ENCODE measurements at regions not wholly inside any gene's neighbourhood (a gene's known extent, or its start where the extent isn't known, plus 50 kb on each side); places are given as distances from the start of the nearest gene placed in this dataset.

DNA sequence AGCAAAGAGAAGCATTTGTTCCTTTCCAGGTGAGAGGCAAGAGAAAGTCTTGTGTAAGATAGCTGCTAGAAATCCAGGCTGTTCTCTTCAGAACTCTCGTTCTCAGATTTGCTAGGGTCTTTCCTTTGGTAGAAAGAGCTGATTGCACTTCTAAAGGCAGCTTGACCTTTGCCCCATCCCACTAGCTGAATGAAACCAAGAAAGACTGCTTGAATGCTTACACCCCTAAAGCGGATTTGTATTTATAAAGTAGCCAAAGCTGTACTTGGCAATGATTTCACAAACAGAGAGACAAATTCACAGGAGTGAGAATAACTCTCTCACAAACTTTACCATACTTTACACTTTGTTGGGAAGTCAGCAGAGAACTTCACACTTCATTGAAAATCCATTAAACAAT, 424.1 kb downstream of the TTLL7 start:
- DNase-seq (ENCODE audit: low read depth): no peak
- no peak overlapping the region for H3K4me3 ChIP-seq (ENCODE audit: low read length)
- TF ChIP-seq, protein P1, sequence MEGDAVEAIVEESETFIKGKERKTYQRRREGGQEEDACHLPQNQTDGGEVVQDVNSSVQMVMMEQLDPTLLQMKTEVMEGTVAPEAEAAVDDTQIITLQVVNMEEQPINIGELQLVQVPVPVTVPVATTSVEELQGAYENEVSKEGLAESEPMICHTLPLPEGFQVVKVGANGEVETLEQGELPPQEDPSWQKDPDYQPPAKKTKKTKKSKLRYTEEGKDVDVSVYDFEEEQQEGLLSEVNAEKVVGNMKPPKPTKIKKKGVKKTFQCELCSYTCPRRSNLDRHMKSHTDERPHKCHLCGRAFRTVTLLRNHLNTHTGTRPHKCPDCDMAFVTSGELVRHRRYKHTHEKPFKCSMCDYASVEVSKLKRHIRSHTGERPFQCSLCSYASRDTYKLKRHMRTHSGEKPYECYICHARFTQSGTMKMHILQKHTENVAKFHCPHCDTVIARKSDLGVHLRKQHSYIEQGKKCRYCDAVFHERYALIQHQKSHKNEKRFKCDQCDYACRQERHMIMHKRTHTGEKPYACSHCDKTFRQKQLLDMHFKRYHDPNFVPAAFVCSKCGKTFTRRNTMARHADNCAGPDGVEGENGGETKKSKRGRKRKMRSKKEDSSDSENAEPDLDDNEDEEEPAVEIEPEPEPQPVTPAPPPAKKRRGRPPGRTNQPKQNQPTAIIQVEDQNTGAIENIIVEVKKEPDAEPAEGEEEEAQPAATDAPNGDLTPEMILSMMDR (conservative IDR thresholded peaks at IDR 0.05; ENCODE audit: low read depth, low read length): no peak

DNA sequence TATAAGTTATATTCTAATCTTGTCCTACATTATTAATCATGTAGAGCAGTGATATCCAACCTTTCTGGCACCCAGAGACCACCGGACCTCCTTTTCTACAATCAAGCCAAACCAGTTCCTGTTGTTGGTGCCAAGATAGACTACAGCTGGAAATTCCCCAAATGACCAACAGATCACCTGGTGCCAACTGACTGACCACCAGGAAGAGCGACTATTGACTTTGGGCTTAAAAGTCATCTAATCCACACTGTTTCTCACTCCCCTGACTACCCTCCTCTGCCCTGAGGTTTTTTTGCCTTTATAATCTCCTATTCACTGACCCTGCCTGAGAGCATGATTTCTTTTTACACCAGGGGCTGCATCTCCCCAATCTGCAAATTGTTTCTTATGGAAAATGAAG, 425.2 kb downstream of the TTLL7 start:
- TF ChIP-seq, protein P1 (conservative IDR thresholded peaks at IDR 0.05; ENCODE audit: low read depth, low read length): no peak
- no peak overlapping the region for H3K4me3 ChIP-seq (ENCODE audit: low read length)
- DNase-seq (ENCODE audit: low read depth): no peak

DNA sequence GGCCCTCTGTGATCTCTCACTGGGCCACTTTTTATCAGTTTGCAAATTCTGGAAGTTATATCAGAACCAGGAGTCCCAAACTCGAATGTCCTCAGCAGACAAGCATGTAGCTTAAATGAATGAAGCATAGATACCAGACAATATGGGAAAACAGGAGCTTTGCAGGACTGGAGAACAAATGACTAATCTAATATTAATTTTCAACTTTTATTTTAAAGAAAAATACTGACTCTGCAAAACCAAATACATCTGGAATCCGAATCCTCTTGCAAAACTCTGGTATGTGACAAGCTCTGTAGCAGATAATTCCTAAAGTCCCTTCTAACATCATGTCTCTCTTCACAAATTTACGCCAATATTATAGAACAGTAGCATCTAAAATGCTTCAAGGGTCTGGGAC, 427.4 kb downstream of the TTLL7 start:
- TF ChIP-seq, protein P1 (conservative IDR thresholded peaks at IDR 0.05; ENCODE audit: low read depth, low read length): no peak
- H3K4me3 ChIP-seq (ENCODE audit: low read length): no peak overlapping the region

DNA sequence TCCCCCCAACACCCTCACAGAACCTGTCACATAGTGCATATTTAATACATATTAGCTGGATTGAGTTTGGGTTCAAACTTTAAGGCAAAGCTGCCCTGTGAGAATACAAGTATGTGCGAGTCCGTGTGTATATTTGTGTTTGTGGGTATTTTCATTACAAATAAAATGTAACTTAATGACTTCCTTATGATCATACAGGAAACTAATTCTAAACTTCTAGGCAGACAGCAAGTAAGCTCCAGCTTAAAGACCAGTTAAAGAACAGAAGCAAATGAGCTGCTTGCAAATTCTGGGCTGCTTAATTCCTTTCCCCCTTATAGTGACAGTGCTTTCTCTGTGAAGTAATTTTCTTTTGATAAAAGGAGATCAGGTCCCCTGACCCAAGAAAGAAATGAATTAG, 437.6 kb downstream of the TTLL7 start:
- TF ChIP-seq, protein P1 (conservative IDR thresholded peaks at IDR 0.05; ENCODE audit: low read depth, low read length): no peak
- H3K4me3 ChIP-seq (ENCODE audit: low read length): no peak overlapping the region
- no peak for DNase-seq (ENCODE audit: low read depth)

More for the DNA sequence above, 427.4 kb downstream of the TTLL7 start:
- no peak for DNase-seq (ENCODE audit: low read depth)

DNA sequence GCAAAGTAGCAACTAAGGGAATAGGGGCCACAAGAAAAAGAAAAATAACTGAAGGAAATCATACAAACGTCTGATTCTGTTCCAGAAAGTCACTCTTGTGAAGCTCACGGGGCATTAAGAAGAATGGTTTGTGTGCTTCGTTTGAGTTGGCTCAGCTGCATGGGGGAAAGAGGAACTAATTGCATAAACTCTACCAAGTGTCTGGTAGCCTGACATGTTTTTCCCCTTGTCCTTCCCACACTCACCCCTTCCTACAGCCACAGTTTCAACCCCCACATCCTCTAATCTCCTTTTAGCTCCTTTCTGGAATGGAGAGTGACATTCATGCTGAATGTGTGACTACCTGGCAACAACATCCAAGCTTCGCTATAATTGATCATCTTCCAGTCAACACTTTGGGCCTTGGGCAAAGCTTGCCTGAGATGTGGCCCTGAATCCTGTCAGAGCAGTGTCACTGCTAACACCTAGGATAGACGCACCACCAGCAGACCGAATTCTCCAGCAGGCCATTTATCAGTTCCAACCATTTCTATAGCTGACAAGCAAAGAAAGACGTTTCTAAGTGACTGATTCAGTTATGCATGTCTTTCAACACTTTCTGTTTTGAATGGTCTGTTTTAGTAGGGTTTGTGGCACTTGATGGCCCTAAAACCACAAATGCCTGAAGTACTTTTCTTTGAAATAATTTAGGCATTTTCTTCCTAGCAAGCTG, 439.6 kb downstream of the TTLL7 start:
- H3K4me3 ChIP-seq (ENCODE audit: low read length): no peak overlapping the region
- TF ChIP-seq, protein P1 (conservative IDR thresholded peaks at IDR 0.05; ENCODE audit: low read depth, low read length): no peak
- no peak for DNase-seq (ENCODE audit: low read depth)

DNA sequence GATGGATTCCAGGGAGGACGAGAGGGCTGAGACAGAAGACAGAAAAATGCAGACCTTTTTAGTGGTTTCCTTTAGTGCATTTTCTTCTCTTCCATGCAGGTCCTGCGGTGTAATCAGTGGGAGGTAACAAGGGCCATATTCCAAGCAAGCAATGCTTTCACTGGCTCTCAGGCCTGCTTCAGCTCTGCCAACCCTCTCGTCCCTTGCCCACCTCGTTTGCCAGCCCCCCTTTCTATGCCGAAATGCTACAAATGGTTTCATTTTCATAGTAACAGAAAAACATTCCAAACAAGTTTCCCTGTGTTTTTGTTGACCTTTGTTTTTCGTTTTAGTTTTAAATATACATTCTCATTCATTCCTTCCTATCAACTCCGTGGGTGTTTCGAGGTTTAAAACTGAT, 443.1 kb downstream of the TTLL7 start:
- DNase-seq (ENCODE audit: low read depth): no peak
- TF ChIP-seq, protein P1 (conservative IDR thresholded peaks at IDR 0.05; ENCODE audit: low read depth, low read length): no peak
- no peak overlapping the region for H3K4me3 ChIP-seq (ENCODE audit: low read length)

DNA sequence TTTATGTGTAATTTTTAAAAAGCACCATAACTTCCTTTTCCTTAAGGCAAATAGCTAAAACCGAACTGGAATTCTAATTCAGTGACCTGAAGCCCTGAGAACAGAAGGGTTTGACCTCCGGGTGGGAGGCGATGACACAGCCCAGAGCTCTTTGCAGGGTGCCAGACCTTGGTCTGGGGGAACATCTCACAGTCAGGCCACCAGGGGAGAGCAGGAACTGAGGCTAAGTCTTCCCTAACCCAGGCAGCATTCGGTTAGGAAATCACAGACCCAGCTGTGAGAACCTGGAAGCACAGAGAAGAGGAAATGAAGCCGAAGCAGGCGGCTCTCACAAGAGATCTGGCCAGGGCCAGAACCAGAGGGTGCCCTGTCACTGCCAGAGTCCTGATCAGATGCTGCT, 444.8 kb downstream of the TTLL7 start:
- no peak for DNase-seq (ENCODE audit: low read depth)
- TF ChIP-seq, protein P1 (conservative IDR thresholded peaks at IDR 0.05; ENCODE audit: low read depth, low read length): no peak
- no peak overlapping the region for H3K4me3 ChIP-seq (ENCODE audit: low read length)

Data from retinal pigment epithelial cell (primary cell).